ENCODE measurements at regions not wholly inside any gene's neighbourhood (a gene's known extent, or its start where the extent isn't known, plus 50 kb on each side); places are given as distances from the start of the nearest gene placed in this dataset.

GRCh38 chrX:55908661-55909212 is 191.2 kb downstream of the RRAGB start:
- no peak for TF ChIP-seq ELF4 (CRISPR knock-in tag; IDR thresholded peaks at IDR 0.05; ENCODE audit: low read depth)
- TF ChIP-seq FOXP1 (CRISPR knock-in tag; IDR thresholded peaks at IDR 0.05; ENCODE audit: borderline replicate concordance), result no peak
- TF ChIP-seq SP1 (CRISPR knock-in tag; conservative IDR thresholded peaks at IDR 0.05), result no peak
- TF ChIP-seq USF1 (CRISPR knock-in tag; IDR thresholded peaks at IDR 0.05), result no peak
- no peak for TF ChIP-seq ARID4B (CRISPR knock-in tag; IDR thresholded peaks at IDR 0.05; ENCODE audit: borderline replicate concordance)
- no peak for TF ChIP-seq NFE2L1 (CRISPR knock-in tag; IDR thresholded peaks at IDR 0.05)
- TF ChIP-seq NR2C2 (CRISPR knock-in tag; IDR thresholded peaks at IDR 0.05), result no peak
- TF ChIP-seq CTCF (IDR thresholded peaks at IDR 0.05), result no peak
- no peak for TF ChIP-seq FOXK1 (CRISPR knock-in tag; IDR thresholded peaks at IDR 0.05)
- TF ChIP-seq, protein P1, sequence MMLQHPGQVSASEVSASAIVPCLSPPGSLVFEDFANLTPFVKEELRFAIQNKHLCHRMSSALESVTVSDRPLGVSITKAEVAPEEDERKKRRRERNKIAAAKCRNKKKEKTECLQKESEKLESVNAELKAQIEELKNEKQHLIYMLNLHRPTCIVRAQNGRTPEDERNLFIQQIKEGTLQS (CRISPR knock-in tag; conservative IDR thresholded peaks at IDR 0.05), result no peak
- TF ChIP-seq JUN (CRISPR knock-in tag; IDR thresholded peaks at IDR 0.05), result no peak
